ENCODE measurements at regions not wholly inside any gene's neighbourhood (a gene's known extent, or its start where the extent isn't known, plus 50 kb on each side); places are given as distances from the start of the nearest gene placed in this dataset.

DNA sequence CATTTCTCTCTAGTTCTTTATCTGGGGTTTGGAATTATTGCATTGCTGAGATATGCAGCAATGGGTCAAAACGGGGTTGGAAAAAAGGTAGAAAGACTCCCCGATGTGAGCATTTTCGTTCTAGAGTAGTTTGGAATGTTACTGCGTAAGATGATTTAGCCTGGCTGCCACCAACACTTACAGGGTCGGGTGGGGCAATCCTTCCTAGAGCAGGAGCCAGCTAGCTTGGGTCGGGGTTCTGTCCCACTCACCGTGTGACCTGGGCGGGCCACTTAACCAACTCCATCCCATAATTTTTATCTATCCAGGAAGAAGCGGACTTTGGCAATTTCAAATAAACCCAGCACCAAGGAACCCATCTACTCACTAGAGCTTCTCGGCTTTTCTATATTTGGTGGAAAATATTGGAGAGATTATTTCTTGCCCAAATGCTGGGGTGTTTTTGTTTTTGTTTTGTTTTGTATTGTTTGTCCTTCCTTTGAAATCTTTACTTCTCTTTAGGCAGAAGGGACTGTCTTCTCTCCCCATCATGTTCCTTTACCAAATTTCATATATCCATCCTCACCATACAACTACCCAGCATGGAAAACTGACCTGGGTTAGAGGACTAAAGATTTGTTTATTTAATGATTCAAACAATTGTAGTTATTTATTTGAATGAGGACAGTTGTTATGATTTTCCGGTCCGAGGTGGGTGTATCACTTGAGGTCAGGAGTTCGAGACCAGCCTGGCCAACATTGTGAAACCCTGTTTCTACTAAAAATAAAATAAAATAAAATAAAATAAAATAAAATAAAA, 72.4 kb downstream of the GPX5 start:
- TF ChIP-seq, protein P1, sequence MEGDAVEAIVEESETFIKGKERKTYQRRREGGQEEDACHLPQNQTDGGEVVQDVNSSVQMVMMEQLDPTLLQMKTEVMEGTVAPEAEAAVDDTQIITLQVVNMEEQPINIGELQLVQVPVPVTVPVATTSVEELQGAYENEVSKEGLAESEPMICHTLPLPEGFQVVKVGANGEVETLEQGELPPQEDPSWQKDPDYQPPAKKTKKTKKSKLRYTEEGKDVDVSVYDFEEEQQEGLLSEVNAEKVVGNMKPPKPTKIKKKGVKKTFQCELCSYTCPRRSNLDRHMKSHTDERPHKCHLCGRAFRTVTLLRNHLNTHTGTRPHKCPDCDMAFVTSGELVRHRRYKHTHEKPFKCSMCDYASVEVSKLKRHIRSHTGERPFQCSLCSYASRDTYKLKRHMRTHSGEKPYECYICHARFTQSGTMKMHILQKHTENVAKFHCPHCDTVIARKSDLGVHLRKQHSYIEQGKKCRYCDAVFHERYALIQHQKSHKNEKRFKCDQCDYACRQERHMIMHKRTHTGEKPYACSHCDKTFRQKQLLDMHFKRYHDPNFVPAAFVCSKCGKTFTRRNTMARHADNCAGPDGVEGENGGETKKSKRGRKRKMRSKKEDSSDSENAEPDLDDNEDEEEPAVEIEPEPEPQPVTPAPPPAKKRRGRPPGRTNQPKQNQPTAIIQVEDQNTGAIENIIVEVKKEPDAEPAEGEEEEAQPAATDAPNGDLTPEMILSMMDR (IDR thresholded peaks at IDR 0.05), result no peak
- no peak for TF ChIP-seq POLR2A (IDR thresholded peaks at IDR 0.05)

Measured in right lobe of liver (tissue), 4 donors.